ENCODE measurements at regions not wholly inside any gene's neighbourhood (a gene's known extent, or its start where the extent isn't known, plus 50 kb on each side); places are given as distances from the start of the nearest gene placed in this dataset.

DNA sequence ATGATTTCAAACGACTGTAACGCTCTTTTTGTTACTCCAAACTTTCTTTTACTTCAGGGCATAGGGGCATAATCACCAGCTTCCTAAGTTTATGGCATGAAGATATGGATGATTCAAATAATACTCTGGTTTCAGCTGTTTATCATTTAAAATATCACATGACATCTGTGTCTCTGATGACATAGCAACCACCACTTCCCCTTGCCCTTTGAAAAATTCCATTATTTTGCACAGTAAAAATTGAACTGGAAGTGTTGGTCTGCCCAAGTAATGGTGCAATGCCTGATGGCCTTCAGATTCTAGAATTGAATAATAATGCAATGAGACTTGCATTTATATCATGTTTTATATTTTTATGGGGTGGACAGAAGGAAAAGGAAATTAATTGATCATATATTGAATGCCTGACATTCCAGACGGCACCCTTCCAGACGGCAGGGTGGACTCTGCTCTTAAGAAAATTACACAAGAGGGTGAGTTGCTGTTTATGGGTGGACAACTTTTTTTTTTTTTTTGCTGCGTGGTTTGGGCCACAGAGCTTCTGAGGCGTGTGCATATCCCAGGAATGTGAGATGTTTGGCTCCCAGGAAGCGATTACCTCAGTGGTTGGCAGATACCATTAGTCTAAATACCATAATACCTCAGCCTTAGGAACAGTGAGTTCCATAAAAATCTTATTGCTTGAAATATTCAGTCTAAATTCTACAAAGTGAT lies 101.7 kb upstream of the ZNF521 start:
- intact Hi-C loops (cut with micrococcal nuclease): no loop called here

DNA sequence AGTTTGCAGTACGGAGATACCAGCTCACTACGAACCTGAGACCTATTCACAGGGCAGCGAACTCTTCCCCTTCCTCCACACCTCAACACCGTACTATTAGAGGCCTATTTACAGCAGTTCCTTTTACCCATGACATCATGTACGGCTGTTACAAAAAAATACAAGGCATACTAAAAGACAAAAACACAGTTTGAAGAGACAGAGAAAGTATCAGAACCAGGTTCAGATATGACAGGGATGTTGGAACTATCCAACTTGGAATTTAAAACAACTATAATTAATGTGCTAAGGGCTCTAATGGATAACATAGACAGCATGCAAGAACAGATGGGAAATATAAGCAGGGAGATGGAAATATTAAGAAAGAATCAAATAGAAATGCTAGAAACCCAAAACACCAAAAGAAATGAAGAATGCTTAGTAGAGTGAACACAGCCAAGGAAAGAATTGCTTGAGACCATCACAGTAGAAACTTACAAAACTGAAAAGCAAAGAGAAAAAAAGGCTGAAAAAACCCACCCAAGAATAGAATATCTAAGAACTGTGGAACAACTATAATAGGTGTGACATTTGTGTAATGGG lies 99.2 kb upstream of the ZNF521 start:
- intact Hi-C loops (cut with micrococcal nuclease): no loop called here

DNA sequence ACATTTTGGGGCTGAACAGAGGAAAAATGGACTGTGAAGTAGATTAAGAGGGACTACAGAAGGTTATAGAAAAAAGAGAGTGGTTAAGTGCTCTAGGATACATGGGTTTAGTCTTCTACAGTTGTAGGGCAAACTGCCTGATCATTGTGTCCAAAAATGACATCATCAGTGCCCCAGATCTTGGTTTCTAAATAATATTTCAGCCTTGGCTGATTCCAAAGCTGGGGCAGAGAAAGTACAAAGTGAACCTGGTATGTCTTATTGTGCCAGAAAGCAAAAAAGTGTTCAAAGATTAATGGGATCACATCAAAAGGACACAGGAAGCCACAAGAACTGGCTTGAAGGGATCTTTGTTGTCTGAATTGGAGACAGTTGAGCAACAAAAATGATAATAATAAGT lies 97.1 kb upstream of the ZNF521 start:
- intact Hi-C loops (cut with micrococcal nuclease): no loop called here

DNA sequence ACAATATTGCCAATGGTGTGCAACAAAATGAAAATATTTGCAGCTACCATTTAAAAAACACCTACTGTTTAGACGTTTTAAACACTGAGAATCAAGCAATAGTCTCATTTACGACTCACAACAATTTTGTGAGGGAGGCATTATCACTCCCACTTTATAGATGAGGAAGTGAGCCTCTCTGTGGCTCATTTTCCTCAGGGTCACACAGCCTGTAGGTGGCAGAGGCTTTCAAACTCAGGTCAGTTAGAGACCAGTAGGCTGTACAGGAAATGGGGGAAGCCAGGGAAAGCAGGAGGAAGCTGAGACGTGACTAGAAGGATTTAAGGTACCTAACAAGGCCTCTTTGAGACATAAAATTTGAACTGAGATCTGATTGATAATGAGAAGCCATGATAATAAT lies 95.0 kb upstream of the ZNF521 start:
- intact Hi-C loops (cut with micrococcal nuclease): no loop called here

DNA sequence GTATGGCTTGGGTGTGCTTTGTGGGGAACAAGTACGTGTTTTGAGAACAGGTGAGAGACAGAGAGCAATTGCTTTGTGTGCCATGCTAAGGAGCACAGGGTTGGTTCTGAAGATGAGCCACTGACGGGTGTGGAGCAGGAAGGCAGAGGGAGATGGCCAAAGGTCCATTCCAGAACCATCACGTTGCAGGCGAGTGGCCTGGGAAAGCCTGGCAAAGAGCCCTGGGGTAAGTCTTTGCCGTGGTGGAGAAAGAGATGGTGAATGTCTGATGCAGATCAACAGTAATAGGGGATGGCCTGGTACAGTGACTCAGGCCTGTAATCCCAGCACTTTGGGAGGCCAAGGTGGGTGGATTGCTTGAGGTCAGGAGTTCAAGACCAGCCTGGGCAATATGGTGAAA lies 93.5 kb upstream of the ZNF521 start:
- intact Hi-C loops (cut with micrococcal nuclease): no loop called here

DNA sequence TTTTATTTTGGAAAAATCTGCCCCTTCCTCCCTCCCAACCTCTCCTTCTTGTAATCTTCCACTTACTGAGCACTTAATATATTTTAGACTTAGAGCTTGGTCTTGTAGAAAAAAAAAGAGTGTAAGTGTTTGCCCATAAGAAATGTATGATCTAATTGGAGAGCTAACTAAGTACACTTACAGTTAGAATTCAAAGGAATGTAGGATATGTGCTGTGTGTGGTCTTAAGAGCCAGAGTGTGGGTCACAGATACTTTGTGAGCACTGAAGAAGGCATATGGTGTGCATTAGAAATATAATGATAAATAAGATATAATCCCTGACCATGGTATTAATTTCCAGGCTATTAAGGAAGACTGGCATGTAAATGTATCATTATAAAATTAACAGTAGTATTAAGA lies 91.8 kb upstream of the ZNF521 start:
- intact Hi-C loops (cut with micrococcal nuclease): no loop called here

DNA sequence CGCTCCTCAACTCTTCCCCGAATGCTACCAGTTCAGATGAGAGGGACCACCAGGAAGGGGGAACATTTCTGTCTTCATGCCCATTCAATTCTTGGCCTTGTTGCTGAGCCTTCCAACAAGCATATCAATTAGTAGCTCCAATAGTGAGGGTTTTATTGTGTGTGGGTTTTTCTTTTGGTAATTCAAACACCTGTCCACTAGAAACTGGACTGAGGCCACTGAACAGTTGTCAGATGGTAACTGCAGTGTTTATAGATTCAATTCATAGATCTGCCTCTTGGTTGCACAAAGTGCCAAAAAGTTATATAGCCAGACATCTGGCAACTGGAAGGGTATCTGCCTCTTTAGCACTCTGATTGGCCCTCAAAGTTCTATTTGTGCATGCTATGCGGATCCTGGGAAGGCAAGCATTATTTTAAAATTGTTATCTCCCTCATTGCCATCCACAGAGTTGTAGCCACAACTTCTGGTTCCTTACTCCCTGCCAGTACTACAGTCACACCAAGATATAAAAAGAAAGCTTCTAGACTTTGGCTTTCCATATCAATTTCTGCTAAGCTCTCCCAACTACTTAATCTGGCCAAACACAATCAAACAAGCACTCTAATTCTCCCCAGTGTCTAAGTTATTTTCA lies 83.3 kb upstream of the ZNF521 start:
- intact Hi-C loops (cut with micrococcal nuclease): no loop called here

DNA sequence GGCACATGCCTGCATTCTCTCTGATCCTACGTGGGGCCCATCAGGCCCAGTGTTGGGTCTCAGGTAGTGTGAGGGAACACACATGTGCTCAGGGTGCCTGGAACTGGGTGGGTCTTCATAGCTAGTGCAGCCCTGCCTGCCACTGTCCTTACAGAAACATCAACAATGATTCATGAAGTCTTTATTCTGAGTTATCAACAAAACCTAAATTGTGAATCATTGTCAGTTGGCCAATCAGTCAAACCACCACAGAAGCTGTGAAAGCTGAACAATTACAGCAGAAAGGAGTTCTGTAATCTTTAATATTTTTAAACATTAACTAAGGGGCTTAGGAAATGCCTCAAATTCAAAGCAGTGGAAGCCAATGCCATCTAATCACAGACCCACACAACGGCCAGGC lies 82.8 kb upstream of the ZNF521 start:
- intact Hi-C loops (cut with micrococcal nuclease): no loop called here

DNA sequence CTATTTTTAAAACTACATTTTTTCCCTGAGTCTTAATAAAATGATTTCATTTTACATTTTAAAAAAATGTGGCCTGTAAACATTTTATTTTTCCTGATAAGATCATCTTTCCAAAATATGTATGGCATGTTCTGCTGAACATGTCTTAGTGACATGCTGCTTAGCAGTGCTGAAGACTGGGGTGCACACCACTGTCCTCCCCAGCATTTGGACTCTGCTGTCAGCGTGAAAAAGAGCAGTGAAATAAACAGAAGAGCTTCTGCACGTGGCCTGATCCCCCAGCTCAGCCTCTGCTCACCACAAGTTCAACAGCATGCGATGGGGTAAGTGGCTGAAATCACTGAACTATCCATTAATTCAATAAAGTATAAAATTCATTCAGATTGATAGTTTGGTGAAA lies 81.6 kb upstream of the ZNF521 start:
- intact Hi-C loops (cut with micrococcal nuclease): no loop called here

DNA sequence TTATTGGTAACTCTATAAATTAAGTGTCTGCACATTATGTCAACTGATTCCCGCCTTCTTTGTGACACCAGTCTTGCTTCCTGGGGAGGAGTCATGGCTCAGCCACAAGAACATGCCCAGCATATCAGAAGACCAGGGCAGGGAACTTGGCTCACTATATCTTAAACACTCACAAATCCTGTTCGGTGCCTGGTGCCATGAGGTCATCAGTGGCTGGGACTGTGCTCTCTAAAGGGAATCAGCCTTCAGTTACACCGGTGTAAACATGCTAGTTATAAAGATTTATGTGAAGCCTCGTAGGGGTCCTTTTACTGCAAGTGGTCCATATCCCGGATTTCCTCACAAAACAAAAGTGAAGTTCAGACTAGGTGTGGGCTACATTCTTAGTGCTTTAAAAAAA lies 73.1 kb upstream of the ZNF521 start:
- intact Hi-C loops (cut with micrococcal nuclease): no loop called here

DNA sequence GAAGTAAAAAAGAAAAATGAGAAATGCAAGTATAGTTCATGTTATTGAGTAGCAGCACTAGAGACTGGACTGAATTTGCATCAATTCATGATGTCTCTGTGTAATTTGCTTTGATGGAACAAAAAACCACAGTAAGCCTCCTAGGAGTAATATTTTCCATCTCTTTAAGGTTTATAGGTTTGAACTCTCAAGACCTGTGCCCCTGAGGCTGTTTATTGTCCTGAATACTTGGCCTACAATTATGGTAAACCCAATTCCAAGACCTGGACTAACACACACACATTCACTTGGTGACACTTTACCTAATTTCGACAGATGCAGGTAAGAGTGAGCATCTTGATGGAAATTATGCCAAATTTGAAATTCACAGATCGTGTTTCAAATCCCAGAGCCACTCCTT lies 71.8 kb upstream of the ZNF521 start:
- intact Hi-C loops (cut with micrococcal nuclease): no loop called here

DNA sequence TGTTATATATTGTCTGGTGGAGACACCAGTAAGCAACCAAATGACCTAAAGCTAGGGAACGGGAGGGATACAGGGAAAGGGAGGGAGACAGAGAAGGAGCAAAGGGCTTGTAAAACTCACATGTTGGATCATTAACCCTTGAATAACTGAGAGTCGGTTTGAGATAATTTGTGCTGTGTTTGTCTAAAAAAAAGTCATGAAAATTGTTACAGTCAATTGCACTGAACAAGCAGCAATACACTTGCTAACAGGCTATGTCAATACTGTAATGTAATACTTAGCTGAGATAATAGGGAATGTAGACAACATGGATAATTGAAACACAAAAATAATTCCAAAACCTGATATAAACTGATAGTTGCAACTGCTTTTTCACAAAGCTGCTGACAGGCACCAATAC lies 71.3 kb upstream of the ZNF521 start:
- intact Hi-C loops (cut with micrococcal nuclease): no loop called here

DNA sequence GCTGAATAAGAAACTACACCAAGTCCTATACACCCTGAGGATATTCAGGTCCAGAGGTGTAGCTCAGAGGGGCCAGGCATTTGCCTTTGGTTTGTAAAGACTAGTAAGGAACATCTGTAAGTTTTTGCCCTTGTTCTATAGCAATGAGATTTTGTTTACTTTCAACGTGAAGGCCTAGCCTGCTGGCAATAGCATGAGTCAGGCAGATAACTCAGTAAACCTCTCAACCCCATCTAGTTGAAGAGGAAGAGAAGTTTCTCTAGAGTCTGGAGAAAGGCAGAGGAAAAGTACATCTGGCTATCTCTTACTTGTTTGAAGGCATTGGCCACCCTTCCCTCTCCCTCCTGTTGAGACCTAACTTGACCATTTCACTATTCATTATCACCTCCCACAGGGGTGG lies 70.3 kb upstream of the ZNF521 start:
- intact Hi-C loops (cut with micrococcal nuclease): no loop called here

DNA sequence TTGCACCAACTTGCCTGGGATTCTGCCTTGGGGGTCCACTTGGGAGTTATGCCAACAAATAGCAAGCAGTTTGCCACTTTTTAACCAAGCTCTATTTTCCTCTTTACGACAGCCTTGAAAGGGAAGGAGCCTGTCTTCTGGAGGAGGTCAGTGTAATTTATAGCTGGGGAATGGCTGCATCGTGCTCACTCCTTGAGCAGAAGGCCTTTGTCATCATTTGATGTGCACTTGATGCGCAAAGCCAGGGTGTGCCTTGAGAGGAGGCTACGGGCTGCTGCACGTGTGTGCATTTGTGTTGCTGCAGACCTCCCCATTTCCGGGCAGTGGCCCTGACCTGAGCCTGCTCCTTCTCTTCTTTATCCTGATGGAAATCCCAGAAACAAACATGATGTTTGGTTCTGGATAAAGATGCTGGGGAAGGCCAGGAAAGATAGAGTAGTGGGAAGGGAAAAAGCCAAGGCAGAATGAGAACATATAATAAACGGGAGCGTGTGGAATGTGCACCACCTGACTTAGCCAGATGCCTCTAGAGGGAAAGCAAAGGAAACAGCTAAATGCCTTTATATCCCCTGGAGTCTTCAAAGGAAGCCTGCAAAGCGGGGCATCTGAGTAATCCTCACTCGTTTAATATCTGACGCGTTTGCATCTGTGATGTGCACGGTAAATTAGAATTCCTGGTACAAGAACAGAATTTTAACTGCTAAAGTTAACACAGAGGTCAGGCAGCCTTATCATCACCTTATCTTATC lies 68.3 kb upstream of the ZNF521 start:
- intact Hi-C loops (cut with micrococcal nuclease): no loop called here

DNA sequence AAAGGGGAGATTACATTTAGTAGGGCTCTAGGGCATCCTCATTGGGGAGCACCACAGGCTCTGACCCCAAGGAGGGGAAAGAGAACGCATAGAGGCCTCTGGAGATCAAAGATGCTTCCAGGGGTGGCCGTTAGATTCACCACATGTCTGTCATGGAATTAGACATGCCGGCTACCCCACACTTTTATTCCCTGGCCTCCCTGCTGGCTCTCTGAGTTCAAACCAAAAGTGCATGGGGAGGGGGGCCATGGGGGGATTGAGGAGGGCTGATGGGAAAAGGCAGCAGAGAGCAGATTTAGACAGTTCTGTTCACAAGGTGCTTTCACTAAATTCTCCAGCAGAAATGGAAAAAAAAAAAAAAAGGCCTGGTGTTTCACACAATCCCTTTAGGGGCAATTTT lies 64.4 kb upstream of the ZNF521 start:
- intact Hi-C loops (cut with micrococcal nuclease): no loop called here

DNA sequence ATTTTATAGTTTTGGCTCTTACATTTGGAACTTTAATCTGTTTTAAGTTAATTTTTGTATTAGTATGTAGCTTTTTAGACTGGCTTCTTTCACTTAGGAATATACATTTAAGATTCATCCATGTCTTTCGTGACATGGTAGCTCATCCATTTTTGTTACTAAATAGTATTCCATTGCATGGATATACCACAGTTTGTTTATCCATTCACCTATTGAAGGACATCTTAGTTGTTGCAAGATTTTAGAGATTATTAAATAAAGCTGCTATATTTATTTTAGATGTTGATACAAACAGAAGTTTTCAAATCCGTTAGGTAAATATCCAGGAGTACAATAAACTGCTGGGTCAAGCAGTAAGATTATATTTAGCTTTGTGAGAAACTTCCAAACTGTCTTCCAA lies 58.0 kb upstream of the ZNF521 start:
- intact Hi-C loops (cut with micrococcal nuclease): no loop called here

DNA sequence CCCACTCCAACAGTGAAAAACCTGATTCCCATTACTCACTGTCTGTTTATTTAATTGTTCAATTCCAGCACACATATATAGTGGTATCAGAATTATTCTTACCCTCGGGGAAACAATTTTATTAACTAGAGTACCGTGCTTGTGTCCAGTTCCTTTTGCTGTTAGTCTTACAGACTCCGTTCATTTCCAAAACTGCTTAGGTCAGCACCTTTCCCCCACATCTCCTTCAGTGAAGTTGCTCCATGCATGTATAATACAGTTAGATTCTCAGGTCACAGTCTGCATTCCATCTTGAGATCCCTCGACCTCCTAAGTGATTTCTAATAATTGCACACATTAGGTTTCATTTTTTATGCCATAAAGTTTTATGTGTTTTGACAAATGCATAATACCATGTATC lies 56.3 kb upstream of the ZNF521 start:
- intact Hi-C loops (cut with micrococcal nuclease): no loop called here

Measured in T-helper 2 cell treated with Interferon-gamma antibody and Interleukin-4, amounts not matched to agents 100 ng/mL and 5 ng/mL, for 36 hours (primary cell).